Nephron (organoid): ENCODE measurements at regions not wholly inside any gene's neighbourhood (a gene's known extent, or its start where the extent isn't known, plus 50 kb on each side); places are given as distances from the start of the nearest gene placed in this dataset.

ENCODE experiments used
- H3K27ac Mint-ChIP-seq, 3 experiments: 2 replicates each; pipeline ENCODE4 v1.8.0; 2020; ENCODE audit warnings: mixed read lengths in 3 of 3, mild to moderate bottlenecking in 2 of 3, moderate library complexity in 1 of 3
- H3K27me3 Mint-ChIP-seq: 2 replicates; pipeline ENCODE4 v1.8.0; 2021; ENCODE audit warnings: low read depth, mild to moderate bottlenecking, moderate library complexity, mixed read lengths
- H3K36me3 Mint-ChIP-seq: 2 replicates; pipeline ENCODE4 v1.8.0; 2020; ENCODE audit warnings: low read depth, mixed read lengths
- H3K4me1 Mint-ChIP-seq: 2 replicates; pipeline ENCODE4 v1.8.0; 2020; ENCODE audit warnings: mixed read lengths
- H3K4me3 Mint-ChIP-seq, 3 experiments: 2 replicates each; pipeline ENCODE4 v1.8.0; 2020; ENCODE audit warnings: mild to moderate bottlenecking in 3 of 3, mixed read lengths in 3 of 3, moderate library complexity in 2 of 3
- H3K9me3 Mint-ChIP-seq: 2 replicates; pipeline ENCODE4 v1.8.0; 2020; ENCODE audit warnings: mixed read lengths
- TF ChIP-seq, protein P1 (sequence below), 3 experiments: fragments of 200-600 bp; sonication (generic); IDR thresholded peaks; one replicate each; pipeline ENCODE4 v1.5.0; 2021; ENCODE audit warnings: antibody characterized with exemption in 3 of 3; ENCODE audit not compliant: unreplicated experiment in 3 of 3

DNA sequence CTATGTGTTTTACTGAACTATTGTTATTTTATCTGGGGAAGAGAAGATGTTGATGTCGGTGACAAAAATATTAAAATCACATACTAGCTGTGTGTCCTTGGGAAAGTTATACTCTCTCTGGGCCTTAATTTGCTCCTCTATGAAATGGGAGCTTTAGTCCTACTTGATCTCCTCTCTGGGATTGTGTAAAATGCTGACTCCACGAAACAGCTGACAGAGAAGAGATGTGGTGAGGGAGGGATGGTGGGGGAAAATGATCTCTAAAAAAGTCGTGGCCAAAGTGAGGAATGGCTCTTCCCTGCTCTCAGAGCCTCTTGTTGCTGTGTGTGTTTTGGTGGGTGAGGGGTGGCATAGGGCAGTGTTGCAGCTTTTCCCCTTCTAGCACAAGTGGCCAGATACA lies 173.7 kb downstream of the MELK start:
- Mint-ChIP-seq H3K4me1 (no peaks in the 10 kb centered on the region), H3K4me3 (no peak overlapping the region), H3K27me3 (peaks cover 66% of the 10 kb centered on the region), H3K27ac (no peak overlapping the region), H3K9me3 (no peaks in the 10 kb centered on the region), H3K36me3 (no peaks in the 10 kb centered on the region)
- TF ChIP-seq, protein P1, sequence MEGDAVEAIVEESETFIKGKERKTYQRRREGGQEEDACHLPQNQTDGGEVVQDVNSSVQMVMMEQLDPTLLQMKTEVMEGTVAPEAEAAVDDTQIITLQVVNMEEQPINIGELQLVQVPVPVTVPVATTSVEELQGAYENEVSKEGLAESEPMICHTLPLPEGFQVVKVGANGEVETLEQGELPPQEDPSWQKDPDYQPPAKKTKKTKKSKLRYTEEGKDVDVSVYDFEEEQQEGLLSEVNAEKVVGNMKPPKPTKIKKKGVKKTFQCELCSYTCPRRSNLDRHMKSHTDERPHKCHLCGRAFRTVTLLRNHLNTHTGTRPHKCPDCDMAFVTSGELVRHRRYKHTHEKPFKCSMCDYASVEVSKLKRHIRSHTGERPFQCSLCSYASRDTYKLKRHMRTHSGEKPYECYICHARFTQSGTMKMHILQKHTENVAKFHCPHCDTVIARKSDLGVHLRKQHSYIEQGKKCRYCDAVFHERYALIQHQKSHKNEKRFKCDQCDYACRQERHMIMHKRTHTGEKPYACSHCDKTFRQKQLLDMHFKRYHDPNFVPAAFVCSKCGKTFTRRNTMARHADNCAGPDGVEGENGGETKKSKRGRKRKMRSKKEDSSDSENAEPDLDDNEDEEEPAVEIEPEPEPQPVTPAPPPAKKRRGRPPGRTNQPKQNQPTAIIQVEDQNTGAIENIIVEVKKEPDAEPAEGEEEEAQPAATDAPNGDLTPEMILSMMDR (IDR thresholded peaks at IDR 0.05; ENCODE audit: unreplicated experiment in 3 of 3), result no peak

DNA sequence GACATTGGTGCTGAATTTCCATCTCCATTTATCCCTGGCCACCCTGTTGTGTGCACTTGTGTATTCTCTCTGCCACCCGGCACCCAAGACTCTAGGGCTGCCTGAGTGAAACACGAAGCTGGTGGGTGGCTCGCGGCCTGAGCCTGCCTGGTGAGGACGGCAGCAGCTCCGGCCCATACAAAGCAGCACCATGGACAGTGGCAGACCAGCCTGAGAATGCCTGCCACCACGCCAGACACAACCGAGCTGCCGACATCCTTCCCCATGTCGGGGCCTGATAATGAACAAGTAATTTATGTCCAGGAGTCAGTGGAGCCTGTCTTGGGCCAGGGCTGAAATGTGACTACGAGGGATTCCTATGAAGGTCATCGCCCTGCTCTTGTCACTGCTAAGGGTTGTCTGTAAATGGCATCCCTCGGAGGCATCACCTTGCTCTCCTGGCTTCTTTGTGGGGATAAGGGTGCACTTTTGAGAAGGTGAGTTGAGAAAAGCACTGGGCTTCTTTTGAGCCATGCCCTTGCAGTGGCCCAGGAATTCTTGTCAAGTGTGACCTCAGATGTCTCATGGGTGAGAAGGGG lies 175.7 kb downstream of the MELK start:
- no peak overlapping the region for H3K4me3 Mint-ChIP-seq
- TF ChIP-seq, protein P1 (IDR thresholded peaks at IDR 0.05; ENCODE audit: unreplicated experiment in 3 of 3), result no peak
- H3K9me3 Mint-ChIP-seq, result no peaks in the 10 kb centered on the region
- H3K36me3 Mint-ChIP-seq, result no peaks in the 10 kb centered on the region
- peaks cover 66% of the 10 kb centered on the region for H3K27me3 Mint-ChIP-seq
- H3K4me1 Mint-ChIP-seq, result no peaks in the 10 kb centered on the region
- H3K27ac Mint-ChIP-seq, result no peak overlapping the region

- no peaks in the 10 kb centered on the region for H3K36me3 Mint-ChIP-seq
- H3K27me3 Mint-ChIP-seq, result peaks cover 73% of the 10 kb centered on the region
- H3K27ac Mint-ChIP-seq, result no peak overlapping the region
- H3K4me3 Mint-ChIP-seq, result no peak overlapping the region
- TF ChIP-seq, protein P1 (IDR thresholded peaks at IDR 0.05; ENCODE audit: unreplicated experiment in 3 of 3), result no peak
- no peaks in the 10 kb centered on the region for H3K4me1 Mint-ChIP-seq
- H3K9me3 Mint-ChIP-seq, result no peaks in the 10 kb centered on the region
These were observed 176.8 kb downstream of the MELK start for GRCh38 chr9:36749461-36749860.

DNA sequence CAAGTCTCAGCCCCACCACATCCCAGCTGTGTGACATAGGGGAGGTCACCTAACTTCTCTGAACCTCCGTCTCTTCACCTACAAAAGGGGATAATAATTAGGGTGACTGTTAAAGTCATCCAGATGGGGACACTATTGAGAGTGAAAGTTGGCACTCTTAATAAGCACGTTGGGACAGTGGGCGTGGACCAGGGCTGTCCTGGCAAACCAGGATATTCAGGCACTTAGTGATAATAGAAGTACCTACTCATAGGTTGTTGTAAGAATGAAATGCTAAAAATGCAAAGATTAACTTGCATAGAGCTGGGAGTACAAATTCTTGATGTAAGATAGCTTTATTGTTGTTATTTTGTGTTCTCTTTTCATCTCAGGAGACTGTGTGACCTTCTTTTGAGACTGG lies 177.9 kb downstream of the MELK start:
- no peak overlapping the region for H3K4me3 Mint-ChIP-seq
- H3K27ac Mint-ChIP-seq, result no peak overlapping the region
- no peaks in the 10 kb centered on the region for H3K9me3 Mint-ChIP-seq
- H3K4me1 Mint-ChIP-seq, result no peaks in the 10 kb centered on the region
- H3K27me3 Mint-ChIP-seq, result peaks cover 75% of the 10 kb centered on the region
- no peaks in the 10 kb centered on the region for H3K36me3 Mint-ChIP-seq
- TF ChIP-seq, protein P1 (IDR thresholded peaks at IDR 0.05; ENCODE audit: unreplicated experiment in 3 of 3), result no peak

- no peak overlapping the region for H3K27ac Mint-ChIP-seq
- H3K4me1 Mint-ChIP-seq, result no peaks in the 10 kb centered on the region
- peaks cover 85% of the 10 kb centered on the region for H3K27me3 Mint-ChIP-seq
- H3K9me3 Mint-ChIP-seq, result no peaks in the 10 kb centered on the region
- TF ChIP-seq, protein P1 (IDR thresholded peaks at IDR 0.05; ENCODE audit: unreplicated experiment in 3 of 3), result no peak
- no peak overlapping the region for H3K4me3 Mint-ChIP-seq
- no peaks in the 10 kb centered on the region for H3K36me3 Mint-ChIP-seq
These were observed 182.3 kb downstream of the MELK start for GRCh38 chr9:36755019-36755418.

DNA sequence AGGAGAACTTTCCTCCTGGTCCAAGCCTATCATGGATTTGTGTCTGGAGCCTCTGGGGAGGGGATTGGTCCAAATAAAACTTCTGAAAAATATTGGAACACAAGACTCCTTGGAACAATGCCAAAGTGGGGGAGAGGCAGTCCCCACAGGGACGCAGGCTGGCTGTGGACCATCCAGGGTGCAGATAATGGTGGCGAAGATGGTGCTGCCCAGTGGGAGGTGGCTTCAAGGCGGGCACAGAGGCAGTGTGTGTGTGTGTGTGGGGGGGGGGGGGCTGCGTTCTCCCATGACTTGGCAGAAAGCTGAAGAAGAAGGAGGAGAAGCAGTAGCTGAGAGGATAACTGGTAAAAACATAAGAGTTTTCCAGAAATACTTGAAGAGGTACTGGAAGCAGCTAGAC lies 186.4 kb downstream of the MELK start:
- Mint-ChIP-seq H3K27ac (no peak overlapping the region), H3K4me1 (no peaks in the 10 kb centered on the region), H3K4me3 (no peak overlapping the region), H3K36me3 (no peaks in the 10 kb centered on the region), H3K9me3 (no peaks in the 10 kb centered on the region), H3K27me3 (peaks cover 70% of the 10 kb centered on the region)
- TF ChIP-seq, protein P1 (IDR thresholded peaks at IDR 0.05; ENCODE audit: unreplicated experiment in 3 of 3), result no peak
